Liver (tissue), 3 donors: ENCODE measurements at regions not wholly inside any gene's neighbourhood (a gene's known extent, or its start where the extent isn't known, plus 50 kb on each side); places are given as distances from the start of the nearest gene placed in this dataset.

ENCODE experiments used
- CTCF ChIP-seq: fragments of 150-350 bp; IDR thresholded peaks from 2 replicates; pipeline ENCODE4 v1.5.1; 2017; ENCODE audit warnings: improper control_type of control experiment, low read depth, low read length; ENCODE audit not compliant: missing input control
- HNF4G ChIP-seq: IDR thresholded peaks from 2 replicates; pipeline ENCODE4 v1.6.1; 2016; ENCODE audit warnings: antibody characterized with exemption
- JUND ChIP-seq, 2 donors: IDR thresholded peaks; 2 replicates each; pipeline ENCODE4 v1.6.1; 2016; ENCODE audit warnings: antibody characterized with exemption in 2 of 2
- REST ChIP-seq: IDR thresholded peaks from 2 replicates; pipeline ENCODE4 v1.6.1; 2016; ENCODE audit warnings: antibody characterized with exemption, mild to moderate bottlenecking
- SP1 ChIP-seq: IDR thresholded peaks from 2 replicates; pipeline ENCODE4 v1.6.1; 2018; ENCODE audit warnings: antibody characterized with exemption, mild to moderate bottlenecking
- YY1 ChIP-seq: IDR thresholded peaks from 2 replicates; pipeline ENCODE4 v1.6.1; 2016; ENCODE audit warnings: antibody characterized with exemption, mild to moderate bottlenecking
- donor health status: healthy.
- donor health status: healthy.

DNA sequence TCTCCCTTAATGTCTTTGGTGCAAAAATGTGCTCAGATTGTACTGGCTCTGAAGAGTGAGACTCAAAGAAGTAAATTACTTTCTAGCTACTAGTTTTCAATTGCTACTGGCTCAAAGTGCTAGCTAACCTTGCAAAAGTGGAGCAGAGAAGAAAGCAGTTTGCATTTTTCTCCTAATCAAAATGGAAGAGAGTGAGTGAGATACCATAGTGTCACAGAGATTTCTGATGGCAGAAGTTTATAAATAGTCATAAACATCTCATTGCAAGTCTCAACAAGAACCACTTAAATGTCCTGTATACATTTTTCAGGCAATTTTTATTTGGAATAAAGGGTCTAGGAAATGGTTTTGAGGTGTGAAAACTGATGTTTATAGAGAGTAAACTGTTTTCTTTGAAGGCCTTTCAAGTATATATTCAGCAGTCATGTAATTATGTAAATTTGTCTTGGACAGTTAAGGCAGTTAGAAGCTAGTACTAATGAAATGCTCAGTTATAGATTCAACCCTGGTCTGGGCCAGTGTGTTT lies 237.7 kb upstream of the GOLIM4 start:
- TF ChIP-seq CTCF (no peak), JUND (IDR thresholded peaks at IDR 0.05) (no peak), YY1 (no peak), REST (no peak), HNF4G (no peak), SP1 (no peak)
